ENCODE measurements at regions not wholly inside any gene's neighbourhood (a gene's known extent, or its start where the extent isn't known, plus 50 kb on each side); places are given as distances from the start of the nearest gene placed in this dataset.

DNA sequence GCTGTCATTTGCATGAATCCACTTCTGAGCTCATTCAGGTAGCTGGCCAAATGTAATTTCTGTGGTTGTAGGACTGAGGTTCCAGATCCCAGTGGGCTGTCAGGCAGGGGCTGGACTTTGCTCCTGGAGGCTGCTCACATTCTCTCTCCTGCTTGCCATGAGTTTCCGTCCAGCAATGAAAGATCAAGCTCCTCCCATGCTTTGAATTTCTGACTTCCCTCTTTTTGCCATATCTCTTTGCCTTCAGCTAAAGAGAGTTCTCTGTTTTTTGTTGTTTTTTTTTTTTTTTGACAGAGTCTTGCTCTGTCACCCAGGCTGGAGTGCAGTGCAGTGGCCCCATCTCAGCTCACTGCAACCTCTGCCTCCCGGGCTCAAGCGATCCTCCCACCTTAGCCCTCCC lies 76.9 kb downstream of the ING1 start:
- no peak overlapping the region for H3K4ac ChIP-seq (ENCODE audit: low read depth, low read length)
- H3K9ac ChIP-seq (ENCODE audit: low read depth, low read length), result no peak overlapping the region
- H2AK9ac ChIP-seq (replicated peaks; ENCODE audit: low read depth, low read length, poor library complexity), result no peak overlapping the region
- H3K9me3 ChIP-seq (ENCODE audit: control insufficient read depth, insufficient read depth, low read length), result peaks cover 25% of the 10 kb centered on the region
- no peak overlapping the region for H2BK120ac ChIP-seq (ENCODE audit: low read depth, low read length)
- in situ Hi-C loops (cut with MboI; ENCODE audit: low sequenced_read_pairs) (no loop called here), intact Hi-C loops (cut with micrococcal nuclease) (no loop called here), dilution Hi-C loops (cut with HindIII; ENCODE audit: low sequenced_read_pairs, unreplicated experiment) (no loop called here)
- H3K9me1 ChIP-seq (ENCODE audit: insufficient read depth, low read length), result no peaks in the 10 kb centered on the region
- no peak overlapping the region for H3K23ac ChIP-seq (ENCODE audit: low read depth, low read length)
- H2BK5ac ChIP-seq (ENCODE audit: low read depth, low read length, poor library complexity, severe bottlenecking), result no peak overlapping the region
- H3K36me3 ChIP-seq (ENCODE audit: control insufficient read depth, insufficient read depth, low read length), result no peaks in the 10 kb centered on the region
- TF ChIP-seq MAFK (IDR thresholded peaks at IDR 0.05; ENCODE audit: low read depth, low read length) (no peak), FOS (IDR thresholded peaks at IDR 0.05; ENCODE audit: low read depth, low read length) (no peak), MAZ (IDR thresholded peaks at IDR 0.05; ENCODE audit: borderline replicate concordance, low read depth, low read length) (no peak), CHD1 (IDR thresholded peaks at IDR 0.05; ENCODE audit: low read depth, low read length) (no peak), MXI1 (IDR thresholded peaks at IDR 0.05; ENCODE audit: borderline replicate concordance, low read depth, low read length) (no peak), NFE2L2 (IDR thresholded peaks at IDR 0.05; ENCODE audit: low read depth, low read length) (no peak), CEBPB (IDR thresholded peaks at IDR 0.05; ENCODE audit: low read depth, low read length) (no peak)
- H4K91ac ChIP-seq (ENCODE audit: insufficient read depth, low read depth, low read length), result no peak overlapping the region
- H3K4me3 ChIP-seq (ENCODE audit: insufficient read depth, low read depth, low read length), result no peak overlapping the region
- no peak overlapping the region for H2BK20ac ChIP-seq (ENCODE audit: low read depth, low read length)
- ChIA-PET CTCF (no interaction called here), POLR2A (ENCODE audit: unreplicated experiment) (no interaction called here)
- no peak overlapping the region for H3K56ac ChIP-seq (ENCODE audit: extremely low read depth, insufficient read depth, low read length)
- no peak for DNase-seq
- no peak overlapping the region for H4K5ac ChIP-seq (ENCODE audit: low read depth, low read length)
- no peak overlapping the region for H3K4me2 ChIP-seq (ENCODE audit: low read depth, low read length)
- no peak for ATAC-seq (ENCODE audit: low read depth)
- no peak overlapping the region for H2BK15ac ChIP-seq (ENCODE audit: low read depth, low read length)
- peaks cover 12% of the 10 kb centered on the region for H3K27me3 ChIP-seq (ENCODE audit: control insufficient read depth, insufficient read depth, low read length)
- no peak overlapping the region for H3K14ac ChIP-seq (replicated peaks; ENCODE audit: low read depth, low read length)
- H3K27ac ChIP-seq (ENCODE audit: insufficient read depth, low read length), result no peak overlapping the region
- H4K20me1 ChIP-seq (ENCODE audit: insufficient read depth, low read length), result no peaks in the 10 kb centered on the region
- H2AFZ ChIP-seq (replicated peaks; ENCODE audit: low read length, poor library complexity), result no peak overlapping the region
- H4K8ac ChIP-seq (ENCODE audit: low read depth in 2 of 2, low read length in 2 of 2), result no peak overlapping the region
- no peak overlapping the region for H2AK5ac ChIP-seq (ENCODE audit: low read depth, low read length)
- no peak overlapping the region for H3K18ac ChIP-seq (ENCODE audit: low read depth, low read length)
- WGBS, 2 experiments (ENCODE audit: extremely low coverage in 2 of 2, insufficient read length in 1 of 2), result no CpG with 5 or more reads among the region's 3 CpGs
- BruUV-seq (replicated peaks), result no TSS peak
- no peaks in the 10 kb centered on the region for H3K79me1 ChIP-seq (ENCODE audit: low read depth in 1 of 2, low read length in 2 of 2)
- H3K4me1 ChIP-seq (ENCODE audit: control insufficient read depth, insufficient read depth, low read length), result no peaks in the 10 kb centered on the region
